ENCODE measurements at regions not wholly inside any gene's neighbourhood (a gene's known extent, or its start where the extent isn't known, plus 50 kb on each side); places are given as distances from the start of the nearest gene placed in this dataset.

DNA sequence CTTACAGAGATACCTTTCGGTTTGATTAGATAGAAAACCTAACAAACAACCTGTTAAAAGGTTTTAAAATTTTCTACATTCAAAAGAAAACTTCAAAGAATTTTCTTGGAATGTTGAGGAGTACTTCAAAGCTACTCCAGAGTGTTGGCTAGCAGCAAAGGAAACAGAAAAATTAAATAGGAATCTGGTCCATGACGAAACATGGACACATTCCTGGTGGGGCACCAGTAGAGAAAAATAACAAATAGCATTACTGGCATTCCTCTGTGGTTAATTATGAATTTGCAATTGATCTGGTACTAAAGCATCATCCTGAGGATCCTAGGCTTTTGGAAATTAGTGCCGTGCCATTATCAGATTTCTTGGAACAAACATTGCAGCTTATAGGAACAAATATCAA is 59.5 kb upstream of the DPPA4 start:
- no peaks in the 10 kb centered on the region for H3K36me3 ChIP-seq (ENCODE audit: control insufficient read depth in 2 of 4, insufficient read depth in 4 of 4, low read length in 3 of 4)
- no peak overlapping the region for H4K5ac ChIP-seq (ENCODE audit: insufficient read length, low read depth, low read length)
- no peaks in the 10 kb centered on the region for H3K27me3 ChIP-seq (replicated peaks in 1 of 4; ENCODE audit: control insufficient read depth in 3 of 4, extremely low read depth in 1 of 4, insufficient read depth in 3 of 4, low read length in 3 of 4)
- no peak overlapping the region for H3K18ac ChIP-seq (ENCODE audit: extremely low read depth, low read length)
- DNase-seq (ENCODE audit: low read depth in 1 of 2, low spot score in 2 of 2) (no peak), FAIRE-seq (no peak)
- H2BK15ac ChIP-seq (ENCODE audit: low read length): no peak overlapping the region
- H3K9ac ChIP-seq (replicated peaks in 1 of 4; ENCODE audit: extremely low read depth in 1 of 4, low read depth in 3 of 4, low read length in 3 of 4): no peak overlapping the region
- H2BK12ac ChIP-seq (ENCODE audit: low read depth, low read length): peak overlapping the region; percentile 53; the same call in 1 of the 2 replicates
- H3K27ac ChIP-seq (ENCODE audit: low read depth, low read length): no peak overlapping the region
- WGBS, 2 experiments (ENCODE audit: extremely low coverage in 1 of 2, insufficient coverage in 1 of 2, insufficient read length in 1 of 2, insufficient replicate concordance in 2 of 2, low coverage in 1 of 2, low lambda C conversion rate in 2 of 2, missing lambda C conversion rate in 1 of 2): 89% methylated on average over 3 of the region's 3 CpGs; no CpG with 5 or more reads in 1 of the 2 experiments
- peak overlapping the region; percentile 37; the same call in 1 of the 2 replicates for H2AFZ ChIP-seq (ENCODE audit: low read length)
- H3K23ac ChIP-seq (ENCODE audit: insufficient read length): no peak overlapping the region
- ChIA-PET CTCF (ENCODE audit: partially characterized antibody) (interaction anchor here (0.6 to 6.8 kb wide), 10 partner anchors 9 to 351 kb away, joined by 3 to 90 read pairs (median 3); no protein-coding TSS in a partner anchor), POLR2A (ENCODE audit: partially characterized antibody) (interaction anchor here (1.5 to 2.2 kb wide), 2 partner anchors 60 to 62 kb away, joined by 4 to 7 read pairs; partner anchors contain the start of gene DPPA4)
- no peak overlapping the region for H3K4ac ChIP-seq (replicated peaks; ENCODE audit: insufficient read length, low read depth, low read length)
- H2BK5ac ChIP-seq (ENCODE audit: low read depth, low read length): no peak overlapping the region
- no peaks in the 10 kb centered on the region for H3K79me2 ChIP-seq (ENCODE audit: control insufficient read depth in 1 of 2, insufficient read depth in 2 of 2, low read length in 2 of 2)
- H4K8ac ChIP-seq (ENCODE audit: extremely low read depth, insufficient read depth, low read length): no peak overlapping the region
- H2BK20ac ChIP-seq (ENCODE audit: low read length): 0 out of 2 replicates have a peak overlapping the region, but pooled peaks have one; percentile 48
- H3K4me3 ChIP-seq (ENCODE audit: extremely low read depth in 1 of 4, insufficient read depth in 2 of 4, low read depth in 3 of 4, low read length in 4 of 4): no peak overlapping the region
- no peaks in the 10 kb centered on the region for H3K79me1 ChIP-seq (ENCODE audit: low read depth, low read length)
- TF ChIP-seq CBX5 (IDR thresholded peaks at IDR 0.05; ENCODE audit: low read depth, low read length): no peak
- no peak for TF ChIP-seq TAF1 (IDR thresholded peaks at IDR 0.05; ENCODE audit: low read depth, low read length)
- TF ChIP-seq SP1 (IDR thresholded peaks at IDR 0.05; ENCODE audit: low read depth, low read length): no peak
- TF ChIP-seq RBBP5 (IDR thresholded peaks at IDR 0.05; ENCODE audit: borderline replicate concordance, low read depth, low read length): no peak
- no peak for TF ChIP-seq SIX5 (IDR thresholded peaks at IDR 0.05; ENCODE audit: low read depth, low read length)
- peaks cover 0 to 1% of the 10 kb centered on the region in 2 experiments for H4K20me1 ChIP-seq (replicated peaks in 1 of 2; ENCODE audit: control insufficient read depth in 1 of 2, insufficient read depth in 2 of 2, low read length in 2 of 2)
- no peaks in the 10 kb centered on the region for H3K9me3 ChIP-seq (ENCODE audit: insufficient read depth in 2 of 2, low read depth in 1 of 2, low read length in 1 of 2)
- H3K14ac ChIP-seq (ENCODE audit: insufficient read length): no peak overlapping the region
- no peak overlapping the region for H2AK5ac ChIP-seq (ENCODE audit: low read depth, low read length)
- no peak overlapping the region for H4K91ac ChIP-seq (replicated peaks; ENCODE audit: insufficient read length, low read length)
- no peak overlapping the region for H2BK120ac ChIP-seq (replicated peaks; ENCODE audit: low read depth, low read length)
- peaks cover 0 to 4% (median 0%) of the 10 kb centered on the region in 4 experiments; a peak in 1 of 7 replicates for H3K4me1 ChIP-seq (replicated peaks in 1 of 4; ENCODE audit: control insufficient read depth in 3 of 4, insufficient read depth in 4 of 4, low read length in 3 of 4)
- H3K56ac ChIP-seq (replicated peaks; ENCODE audit: insufficient read length, low read depth, low read length): no peak overlapping the region
- H3K23me2 ChIP-seq (ENCODE audit: low read depth, low read length): peaks cover 3% of the 10 kb centered on the region; the same call in 1 of the 2 replicates
- H3K4me2 ChIP-seq (ENCODE audit: insufficient read depth in 1 of 2, low read depth in 2 of 2, low read length in 2 of 2): no peak overlapping the region

All from H1 (cell line).